Osteoblast (primary cell): ENCODE measurements at regions not wholly inside any gene's neighbourhood (a gene's known extent, or its start where the extent isn't known, plus 50 kb on each side); places are given as distances from the start of the nearest gene placed in this dataset.
"Not testable (repeated sequence)": the region's sequence is repeated elsewhere in the genome, so short reads cannot be mapped to it uniquely, and the experiment has no call there.

Experiments used
- DNase-seq: peaks from one replicate; pipeline ENCODE4 v3.0.0; 2011; ENCODE audit warnings: low spot score, mixed read lengths; ENCODE audit not compliant: insufficient read length; ENCODE audit errors: missing footprints
- H2AFZ ChIP-seq: 2 replicates; pipeline ENCODE4 v1.6.0; 2011; ENCODE audit warnings: mild to moderate bottlenecking, low read length
- H3K27ac ChIP-seq: 2 replicates; pipeline ENCODE4 v1.5.1; 2011; ENCODE audit warnings: mild to moderate bottlenecking, low read depth, low read length, moderate library complexity
- H3K27me3 ChIP-seq: 2 replicates; pipeline ENCODE4 v1.6.0; 2012; ENCODE audit warnings: mild to moderate bottlenecking, control low read depth, inconsistent platforms, low read length, moderate library complexity; ENCODE audit not compliant: insufficient read depth
- H3K36me3 ChIP-seq: 2 replicates; pipeline ENCODE4 v1.5.1; 2011; ENCODE audit warnings: mild to moderate bottlenecking, low read length, control low read depth, moderate library complexity; ENCODE audit not compliant: insufficient read depth
- H3K4me1 ChIP-seq: 2 replicates; pipeline ENCODE4 v1.5.1; 2011; ENCODE audit warnings: mild to moderate bottlenecking, low read length, control low read depth, moderate library complexity; ENCODE audit not compliant: insufficient read depth
- H3K4me2 ChIP-seq: 2 replicates; pipeline ENCODE4 v1.6.0; 2011; ENCODE audit warnings: mild to moderate bottlenecking, low read length; ENCODE audit not compliant: insufficient read depth
- H3K4me3 ChIP-seq: fragments of 200-600 bp; sonication (generic); 3 replicates; pipeline ENCODE4 v1.5.1; 2012; ENCODE audit warnings: mild to moderate bottlenecking, low read length, inconsistent platforms; ENCODE audit not compliant: insufficient read depth
- H3K79me2 ChIP-seq: 2 replicates; pipeline ENCODE4 v1.6.0; 2012; ENCODE audit warnings: mild to moderate bottlenecking, low read length, control low read depth, inconsistent platforms; ENCODE audit not compliant: insufficient read depth
- H3K9me3 ChIP-seq: 2 replicates; pipeline ENCODE4 v1.5.1; 2011; ENCODE audit warnings: low read depth, low read length, control low read depth
- H4K20me1 ChIP-seq: 2 replicates; pipeline ENCODE4 v1.6.0; 2012; ENCODE audit warnings: mild to moderate bottlenecking, low read length, control low read depth; ENCODE audit not compliant: insufficient read depth
- CTCF ChIP-seq: IDR thresholded peaks from 2 replicates; pipeline ENCODE4 v1.5.1; 2011; ENCODE audit warnings: mild to moderate bottlenecking, low read depth, low read length, moderate library complexity; ENCODE audit errors: extremely low read depth

- Histone ChIP-seq H3K27me3 (no peaks in the 10 kb centered on the region), H3K4me2 (no peak overlapping the region), H3K27ac (no peak overlapping the region), H2AFZ (no peak overlapping the region), H3K9me3 (no peaks in the 10 kb centered on the region), H3K4me3 (no peak overlapping the region), H3K36me3 (no peaks in the 10 kb centered on the region), H3K79me2 (no peaks in the 10 kb centered on the region), H3K4me1 (peaks cover 9% of the 10 kb centered on the region), H4K20me1 (no peaks in the 10 kb centered on the region)
- no peak for TF ChIP-seq CTCF
- peak; percentile 52 for DNase-seq
Observed at GRCh38 chr4:121594796-121595526, 101.8 kb downstream of the ANXA5 start.

- Histone ChIP-seq H3K9me3 (no peaks in the 10 kb centered on the region), H3K27me3 (no peaks in the 10 kb centered on the region), H4K20me1 (no peaks in the 10 kb centered on the region), H3K79me2 (no peaks in the 10 kb centered on the region), H3K4me1 (peaks cover 9% of the 10 kb centered on the region), H3K27ac (no peak overlapping the region), H3K4me2 (no peak overlapping the region), H2AFZ (no peak overlapping the region), H3K4me3 (no peak overlapping the region), H3K36me3 (no peaks in the 10 kb centered on the region)
- no peak for DNase-seq
- TF ChIP-seq CTCF, result no peak
Observed at GRCh38 chr4:121593760-121594159, 103.0 kb downstream of the ANXA5 start.

- not testable (repeated sequence) for H3K4me3 ChIP-seq, H3K9me3 ChIP-seq, H2AFZ ChIP-seq, H3K27me3 ChIP-seq, H3K4me2 ChIP-seq, H3K4me1 ChIP-seq, H4K20me1 ChIP-seq, DNase-seq, H3K36me3 ChIP-seq, H3K27ac ChIP-seq, H3K79me2 ChIP-seq
Observed at GRCh38 chr4:121592257-121592656, 104.5 kb downstream of the ANXA5 start.

- H3K4me1 ChIP-seq, result no peaks in the 10 kb centered on the region
- no peak for DNase-seq
- no peak overlapping the region for H3K27ac ChIP-seq
- H3K9me3 ChIP-seq, result no peaks in the 10 kb centered on the region
- no peaks in the 10 kb centered on the region for H3K79me2 ChIP-seq
- no peak for TF ChIP-seq CTCF
- H2AFZ ChIP-seq, result no peak overlapping the region
- H4K20me1 ChIP-seq, result no peaks in the 10 kb centered on the region
- no peak overlapping the region for H3K4me3 ChIP-seq
- no peak overlapping the region for H3K4me2 ChIP-seq
- H3K36me3 ChIP-seq, result no peaks in the 10 kb centered on the region
- peaks cover 18% of the 10 kb centered on the region for H3K27me3 ChIP-seq
Observed at GRCh38 chr4:121584836-121585235, 111.9 kb downstream of the ANXA5 start.
